ENCODE measurements at regions not wholly inside any gene's neighbourhood (a gene's known extent, or its start where the extent isn't known, plus 50 kb on each side); places are given as distances from the start of the nearest gene placed in this dataset.
"Not testable (repeated sequence)": the region's sequence is repeated elsewhere in the genome, so short reads cannot be mapped to it uniquely, and the experiment has no call there.

- H3K4me1 ChIP-seq (ENCODE audit: control insufficient read depth in 4 of 4, insufficient read depth in 4 of 4, low read length in 3 of 4), result peaks cover 0 to 10% (median 4%) of the 10 kb centered on the region in 4 donors
- H3K4me3 ChIP-seq (ENCODE audit: low read depth in 1 of 3, low read length in 3 of 3), result no peak overlapping the region
- H3K9me3 ChIP-seq (ENCODE audit: control insufficient read depth in 4 of 4, low read length in 3 of 4), result no peaks in the 10 kb centered on the region
- H3K27me3 ChIP-seq (ENCODE audit: control insufficient read depth in 4 of 4, insufficient read depth in 4 of 4, low read length in 3 of 4), result no peaks in the 10 kb centered on the region
- H3K9ac ChIP-seq (ENCODE audit: low read depth in 1 of 2, low read length in 2 of 2), result no peak overlapping the region
- H3K36me3 ChIP-seq (ENCODE audit: control insufficient read depth in 4 of 4, insufficient read depth in 3 of 4, low read depth in 1 of 4, low read length in 3 of 4), result no peaks in the 10 kb centered on the region
- WGBS, result 96% methylated on average over 1 of the region's 1 CpG
- H3K27ac ChIP-seq (ENCODE audit: low read depth in 1 of 2, low read length in 2 of 2), result no peak overlapping the region
- DNase-seq (ENCODE audit: low spot score), result no peak
- TF ChIP-seq NR2F2 (IDR thresholded peaks at IDR 0.05), result no peak
- TF ChIP-seq, protein P1, sequence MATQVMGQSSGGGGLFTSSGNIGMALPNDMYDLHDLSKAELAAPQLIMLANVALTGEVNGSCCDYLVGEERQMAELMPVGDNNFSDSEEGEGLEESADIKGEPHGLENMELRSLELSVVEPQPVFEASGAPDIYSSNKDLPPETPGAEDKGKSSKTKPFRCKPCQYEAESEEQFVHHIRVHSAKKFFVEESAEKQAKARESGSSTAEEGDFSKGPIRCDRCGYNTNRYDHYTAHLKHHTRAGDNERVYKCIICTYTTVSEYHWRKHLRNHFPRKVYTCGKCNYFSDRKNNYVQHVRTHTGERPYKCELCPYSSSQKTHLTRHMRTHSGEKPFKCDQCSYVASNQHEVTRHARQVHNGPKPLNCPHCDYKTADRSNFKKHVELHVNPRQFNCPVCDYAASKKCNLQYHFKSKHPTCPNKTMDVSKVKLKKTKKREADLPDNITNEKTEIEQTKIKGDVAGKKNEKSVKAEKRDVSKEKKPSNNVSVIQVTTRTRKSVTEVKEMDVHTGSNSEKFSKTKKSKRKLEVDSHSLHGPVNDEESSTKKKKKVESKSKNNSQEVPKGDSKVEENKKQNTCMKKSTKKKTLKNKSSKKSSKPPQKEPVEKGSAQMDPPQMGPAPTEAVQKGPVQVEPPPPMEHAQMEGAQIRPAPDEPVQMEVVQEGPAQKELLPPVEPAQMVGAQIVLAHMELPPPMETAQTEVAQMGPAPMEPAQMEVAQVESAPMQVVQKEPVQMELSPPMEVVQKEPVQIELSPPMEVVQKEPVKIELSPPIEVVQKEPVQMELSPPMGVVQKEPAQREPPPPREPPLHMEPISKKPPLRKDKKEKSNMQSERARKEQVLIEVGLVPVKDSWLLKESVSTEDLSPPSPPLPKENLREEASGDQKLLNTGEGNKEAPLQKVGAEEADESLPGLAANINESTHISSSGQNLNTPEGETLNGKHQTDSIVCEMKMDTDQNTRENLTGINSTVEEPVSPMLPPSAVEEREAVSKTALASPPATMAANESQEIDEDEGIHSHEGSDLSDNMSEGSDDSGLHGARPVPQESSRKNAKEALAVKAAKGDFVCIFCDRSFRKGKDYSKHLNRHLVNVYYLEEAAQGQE (IDR thresholded peaks at IDR 0.05), result no peak
- TF ChIP-seq MAX (IDR thresholded peaks at IDR 0.05), result no peak
- no peak for TF ChIP-seq ZBTB33 (IDR thresholded peaks at IDR 0.05)
- TF ChIP-seq FOXA1 (IDR thresholded peaks at IDR 0.05), result no peak
- no peak for TF ChIP-seq RAD21 (IDR thresholded peaks at IDR 0.05)
- TF ChIP-seq HNF4G (IDR thresholded peaks at IDR 0.05), result no peak
- no peak for TF ChIP-seq GABPA (IDR thresholded peaks at IDR 0.05 in 1 of 2, conservative IDR thresholded peaks at IDR 0.05 in 1 of 2)
- TF ChIP-seq CTCF (IDR thresholded peaks at IDR 0.05; ENCODE audit: low read depth, low read length, missing input control), result no peak
- no peak for TF ChIP-seq RXRA (IDR thresholded peaks at IDR 0.05)
- TF ChIP-seq ATF3 (IDR thresholded peaks at IDR 0.05), result no peak
- TF ChIP-seq YY1 (IDR thresholded peaks at IDR 0.05), result no peak
- TF ChIP-seq SP1 (IDR thresholded peaks at IDR 0.05), result no peak
- no peak for TF ChIP-seq HNF4A (conservative IDR thresholded peaks at IDR 0.05)
- no peak for TF ChIP-seq EGR1 (IDR thresholded peaks at IDR 0.05; ENCODE audit: low read depth in 2 of 2)
- TF ChIP-seq TAF1 (conservative IDR thresholded peaks at IDR 0.05), result no peak
- no peak for TF ChIP-seq FOXA2 (IDR thresholded peaks at IDR 0.05)
- no peak for TF ChIP-seq JUND (IDR thresholded peaks at IDR 0.05)
Measured at GRCh38 chr3:181484026-181484425, 227.7 kb upstream of the SOX2 start.

DNA sequence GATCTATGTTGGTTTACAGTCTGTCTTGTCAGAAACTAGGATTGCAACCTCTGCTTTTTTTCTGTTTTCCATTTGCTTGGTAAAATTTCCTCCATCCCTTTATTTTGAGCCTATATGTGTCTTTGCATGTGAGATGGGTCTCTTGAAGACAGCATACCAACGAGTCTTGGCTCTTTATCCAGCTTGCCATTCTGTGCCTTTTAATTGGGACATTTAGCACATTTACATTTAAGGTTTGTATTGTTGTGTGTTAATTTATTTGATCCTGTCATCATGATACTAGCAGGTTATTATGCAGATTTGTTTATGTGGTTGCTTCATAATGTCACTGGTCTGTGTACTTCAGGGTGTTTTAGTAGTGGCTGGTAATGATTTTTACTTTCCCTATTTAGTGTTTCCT is 236.6 kb upstream of the SOX2 start:
- not testable (repeated sequence) for H3K9me3 ChIP-seq (ENCODE audit: control insufficient read depth in 4 of 4, low read length in 3 of 4); H3K27ac ChIP-seq (ENCODE audit: low read depth in 1 of 2, low read length in 2 of 2); H3K4me3 ChIP-seq (ENCODE audit: low read depth in 1 of 3, low read length in 3 of 3); H3K27me3 ChIP-seq (ENCODE audit: control insufficient read depth in 4 of 4, insufficient read depth in 4 of 4, low read length in 3 of 4); H3K4me1 ChIP-seq (ENCODE audit: control insufficient read depth in 4 of 4, insufficient read depth in 4 of 4, low read length in 3 of 4); H3K9ac ChIP-seq (ENCODE audit: low read depth in 1 of 2, low read length in 2 of 2); DNase-seq (ENCODE audit: low spot score); H3K36me3 ChIP-seq (ENCODE audit: control insufficient read depth in 4 of 4, insufficient read depth in 3 of 4, low read depth in 1 of 4, low read length in 3 of 4)
- 67% methylated on average over 1 of the region's 1 CpG for WGBS
